ENCODE measurements at regions not wholly inside any gene's neighbourhood (a gene's known extent, or its start where the extent isn't known, plus 50 kb on each side); places are given as distances from the start of the nearest gene placed in this dataset.
A peak's percentile ranks its signal among the peaks of the same experiment; 100 is the strongest.

DNA sequence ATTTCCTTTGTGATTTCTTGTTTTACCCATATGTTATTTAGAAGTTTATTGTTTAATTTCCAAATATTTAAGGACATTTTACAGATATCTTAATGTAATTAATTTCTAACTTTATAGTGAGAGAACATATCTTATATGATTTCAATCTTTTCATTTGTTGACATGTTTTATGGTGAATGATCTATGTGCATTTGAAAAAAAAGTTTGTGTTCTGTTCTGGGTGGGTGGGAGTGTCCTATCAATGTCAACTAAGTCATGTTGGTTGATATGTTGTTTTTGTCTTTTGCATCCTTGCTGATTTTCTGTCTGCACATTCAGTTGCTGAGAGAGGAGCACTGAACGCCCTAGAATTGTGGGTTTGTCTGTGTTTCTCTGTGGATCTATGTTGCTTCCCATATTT lies 50.3 kb upstream of the CBFA2T3 start:
- Mint-ChIP-seq H3K27me3 (peaks cover 2% of the 10 kb centered on the region), H3K36me3 (peaks cover 7% of the 10 kb centered on the region), H3K4me1 (ENCODE audit: low read depth) (peaks cover 23% of the 10 kb centered on the region), H3K9me3 (ENCODE audit: low read depth) (peaks cover 13% of the 10 kb centered on the region), H3K27ac (no peak overlapping the region), H3K4me3 (no peak overlapping the region)

DNA sequence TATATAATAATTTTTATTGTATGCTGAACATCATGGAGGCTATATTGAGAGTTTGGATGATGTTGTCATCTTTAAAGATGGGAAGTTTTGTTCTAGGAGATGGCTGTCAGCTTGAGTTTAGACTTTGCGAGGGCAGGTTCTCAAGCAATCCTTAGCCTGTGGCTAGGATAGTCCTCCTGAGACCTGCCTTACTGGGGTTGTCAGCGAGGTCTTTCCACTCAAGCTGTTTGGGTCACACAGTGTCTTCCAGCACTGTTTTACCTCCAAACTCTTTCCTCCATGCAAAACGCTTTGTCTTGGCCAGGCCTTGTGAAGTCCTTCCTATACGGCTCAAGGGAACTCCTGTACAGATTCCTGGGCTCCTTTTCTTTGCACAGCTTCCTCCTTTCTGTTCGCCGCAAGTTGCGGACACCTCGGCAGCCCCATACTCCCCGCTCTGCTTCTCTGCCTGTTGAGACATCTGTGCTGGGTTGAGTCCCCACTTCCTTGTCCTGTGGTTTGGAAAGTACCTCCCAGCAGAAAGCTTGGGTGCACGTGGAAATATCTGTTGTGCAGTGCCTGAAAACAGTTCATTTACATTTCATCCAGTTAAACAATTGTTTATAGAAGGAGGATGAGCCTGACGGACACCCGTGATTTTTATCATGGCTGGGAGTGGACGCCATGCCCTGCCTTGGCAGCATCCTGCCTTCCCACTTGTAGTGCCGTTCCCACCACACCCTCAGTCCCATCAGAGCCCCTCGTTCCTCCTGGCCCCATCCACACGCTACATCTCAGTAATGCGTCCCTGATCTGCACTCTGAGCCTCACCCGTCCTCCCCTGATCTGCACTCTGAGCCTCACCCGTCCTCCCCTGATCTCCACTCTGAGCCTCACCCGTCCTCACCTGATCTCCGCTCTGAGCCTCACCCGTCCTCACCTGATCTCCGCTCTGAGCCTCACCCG lies 55.0 kb upstream of the CBFA2T3 start:
- H3K27ac Mint-ChIP-seq, result peak overlapping the region; percentile 72
- H3K36me3 Mint-ChIP-seq, result peaks cover 7% of the 10 kb centered on the region
- peaks cover 35% of the 10 kb centered on the region for H3K4me1 Mint-ChIP-seq (ENCODE audit: low read depth)
- peak overlapping the region; percentile 71 for H3K4me3 Mint-ChIP-seq
- peaks cover 2% of the 10 kb centered on the region for H3K27me3 Mint-ChIP-seq
- H3K9me3 Mint-ChIP-seq (ENCODE audit: low read depth), result peaks cover 8% of the 10 kb centered on the region

DNA sequence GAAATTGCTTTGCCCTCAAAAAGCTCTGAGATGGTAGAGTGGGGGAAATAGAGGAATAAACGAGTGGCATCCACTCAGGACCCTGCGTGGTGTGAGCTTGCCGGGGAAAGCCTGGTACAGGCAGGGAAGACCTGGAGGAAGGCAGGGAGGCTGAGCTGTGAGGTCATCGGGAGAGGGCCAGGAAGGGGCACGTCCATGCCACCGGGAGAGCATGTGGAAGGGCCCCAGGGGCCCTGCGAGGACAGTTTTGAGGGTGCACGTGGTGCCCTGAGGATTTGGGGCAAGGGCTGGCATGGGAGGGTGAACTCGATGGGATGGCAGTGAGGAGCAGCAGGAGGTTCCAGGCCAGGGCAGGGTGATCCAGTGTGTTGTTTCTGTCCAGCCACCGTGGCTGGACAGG lies 56.3 kb upstream of the CBFA2T3 start:
- Mint-ChIP-seq H3K9me3 (ENCODE audit: low read depth) (peaks cover 3% of the 10 kb centered on the region), H3K27me3 (no peaks in the 10 kb centered on the region), H3K36me3 (peaks cover 2% of the 10 kb centered on the region), H3K27ac (no peak overlapping the region), H3K4me1 (ENCODE audit: low read depth) (peaks cover 35% of the 10 kb centered on the region), H3K4me3 (peak overlapping the region; percentile 30)

DNA sequence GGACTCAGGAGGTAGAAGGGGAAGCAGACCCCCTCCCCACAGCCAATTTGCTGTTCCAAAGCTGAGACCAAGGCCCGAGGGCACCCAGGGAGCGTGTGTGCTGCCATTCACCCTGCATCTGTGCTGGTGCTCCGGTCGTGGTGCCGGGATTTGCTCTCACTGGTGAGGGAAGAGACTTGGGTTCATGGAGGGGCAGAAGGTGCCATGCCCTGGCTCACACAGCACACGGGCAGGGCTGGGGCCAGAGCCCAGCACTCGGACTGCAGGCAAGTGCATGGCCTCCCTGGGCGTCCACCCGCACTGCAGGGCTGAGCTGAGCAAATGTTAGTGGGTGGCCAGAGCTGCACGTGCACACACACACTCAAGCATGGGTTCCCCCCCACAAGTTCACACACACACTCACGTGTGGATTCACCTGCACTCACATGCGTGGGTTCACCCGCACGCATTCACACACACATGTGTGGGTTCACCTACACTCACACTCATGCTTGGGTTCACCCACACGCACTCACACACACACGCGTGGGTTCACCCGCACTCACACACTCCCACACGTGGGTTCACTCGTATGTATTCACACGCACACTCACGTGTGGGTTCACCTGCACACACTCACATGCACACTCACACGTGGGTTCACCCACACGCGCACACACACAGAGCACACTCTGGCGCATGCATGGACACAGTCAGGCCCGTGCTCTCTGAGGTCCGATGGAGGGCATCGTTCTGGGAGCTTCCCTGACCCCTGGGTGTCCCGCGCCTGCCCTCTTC lies 57.0 kb upstream of the CBFA2T3 start:
- Mint-ChIP-seq H3K4me1 (ENCODE audit: low read depth) (peaks cover 35% of the 10 kb centered on the region), H3K4me3 (no peak overlapping the region)

DNA sequence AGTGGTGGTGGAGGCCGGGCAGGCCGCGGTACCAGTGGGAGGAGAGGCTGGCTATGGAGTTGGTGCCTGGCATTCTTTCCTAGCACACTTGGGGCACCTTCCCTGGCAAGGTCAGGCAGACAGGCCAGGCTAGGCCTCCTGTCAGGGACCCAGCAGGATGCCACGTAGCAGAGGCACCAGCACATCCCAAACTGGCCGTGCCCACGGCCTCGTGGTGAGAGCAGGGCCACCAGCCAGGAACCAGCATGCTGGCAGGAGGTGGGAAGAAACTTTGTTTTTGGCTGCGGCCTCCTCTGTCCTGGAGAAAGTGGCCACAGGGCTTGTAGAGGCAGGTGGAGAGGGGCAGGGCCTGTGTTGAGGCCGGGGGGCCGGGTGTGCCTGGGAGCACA lies 57.6 kb upstream of the CBFA2T3 start:
- H3K4me3 Mint-ChIP-seq, result no peak overlapping the region
- H3K27ac Mint-ChIP-seq, result no peak overlapping the region
- peaks cover 35% of the 10 kb centered on the region for H3K4me1 Mint-ChIP-seq (ENCODE audit: low read depth)
- peaks cover 3% of the 10 kb centered on the region for H3K9me3 Mint-ChIP-seq (ENCODE audit: low read depth)
- H3K27me3 Mint-ChIP-seq, result no peaks in the 10 kb centered on the region
- peaks cover 2% of the 10 kb centered on the region for H3K36me3 Mint-ChIP-seq

More for the DNA sequence above, 57.0 kb upstream of the CBFA2T3 start:
- Mint-ChIP-seq H3K27me3 (no peaks in the 10 kb centered on the region), H3K36me3 (peaks cover 2% of the 10 kb centered on the region), H3K27ac (no peak overlapping the region), H3K9me3 (ENCODE audit: low read depth) (peaks cover 3% of the 10 kb centered on the region)

DNA sequence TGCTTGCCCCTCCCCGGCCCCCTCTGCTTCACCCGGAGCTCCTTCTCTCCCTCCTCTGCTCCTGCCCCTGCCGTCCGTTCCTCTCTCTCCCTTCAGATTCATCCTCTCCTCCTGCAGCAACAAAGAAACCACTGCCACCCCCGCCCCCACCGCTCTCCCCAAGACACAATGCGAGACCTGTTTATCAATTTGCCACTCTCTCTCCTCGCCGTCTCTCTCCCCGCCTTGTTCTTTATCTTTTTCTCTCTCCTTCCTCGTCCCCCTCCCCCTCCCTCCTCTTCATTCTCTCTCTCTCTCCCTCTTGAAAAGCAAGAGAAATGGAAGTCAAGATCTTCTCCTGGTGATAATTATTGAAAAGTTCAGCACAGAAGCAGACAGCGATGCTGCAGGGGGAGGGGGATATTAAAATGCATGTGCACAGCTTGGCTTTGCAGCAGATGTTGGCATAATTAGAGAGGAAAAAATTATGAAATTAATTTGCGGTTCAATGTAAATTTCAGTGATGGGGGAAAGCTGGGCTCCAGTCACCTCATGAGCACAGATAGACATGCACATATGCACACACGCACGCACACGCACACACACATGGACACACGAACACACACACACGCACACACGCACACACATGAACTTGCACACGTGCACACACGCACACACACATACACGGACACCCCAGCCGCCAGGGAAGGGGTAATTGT lies 58.1 kb upstream of the CBFA2T3 start:
- no peaks in the 10 kb centered on the region for H3K27me3 Mint-ChIP-seq
- peaks cover 35% of the 10 kb centered on the region for H3K4me1 Mint-ChIP-seq (ENCODE audit: low read depth)
- H3K36me3 Mint-ChIP-seq, result peaks cover 2% of the 10 kb centered on the region
- peaks cover 3% of the 10 kb centered on the region for H3K9me3 Mint-ChIP-seq (ENCODE audit: low read depth)
- H3K4me3 Mint-ChIP-seq, result peak overlapping the region; percentile 4
- H3K27ac Mint-ChIP-seq, result no peak overlapping the region

DNA sequence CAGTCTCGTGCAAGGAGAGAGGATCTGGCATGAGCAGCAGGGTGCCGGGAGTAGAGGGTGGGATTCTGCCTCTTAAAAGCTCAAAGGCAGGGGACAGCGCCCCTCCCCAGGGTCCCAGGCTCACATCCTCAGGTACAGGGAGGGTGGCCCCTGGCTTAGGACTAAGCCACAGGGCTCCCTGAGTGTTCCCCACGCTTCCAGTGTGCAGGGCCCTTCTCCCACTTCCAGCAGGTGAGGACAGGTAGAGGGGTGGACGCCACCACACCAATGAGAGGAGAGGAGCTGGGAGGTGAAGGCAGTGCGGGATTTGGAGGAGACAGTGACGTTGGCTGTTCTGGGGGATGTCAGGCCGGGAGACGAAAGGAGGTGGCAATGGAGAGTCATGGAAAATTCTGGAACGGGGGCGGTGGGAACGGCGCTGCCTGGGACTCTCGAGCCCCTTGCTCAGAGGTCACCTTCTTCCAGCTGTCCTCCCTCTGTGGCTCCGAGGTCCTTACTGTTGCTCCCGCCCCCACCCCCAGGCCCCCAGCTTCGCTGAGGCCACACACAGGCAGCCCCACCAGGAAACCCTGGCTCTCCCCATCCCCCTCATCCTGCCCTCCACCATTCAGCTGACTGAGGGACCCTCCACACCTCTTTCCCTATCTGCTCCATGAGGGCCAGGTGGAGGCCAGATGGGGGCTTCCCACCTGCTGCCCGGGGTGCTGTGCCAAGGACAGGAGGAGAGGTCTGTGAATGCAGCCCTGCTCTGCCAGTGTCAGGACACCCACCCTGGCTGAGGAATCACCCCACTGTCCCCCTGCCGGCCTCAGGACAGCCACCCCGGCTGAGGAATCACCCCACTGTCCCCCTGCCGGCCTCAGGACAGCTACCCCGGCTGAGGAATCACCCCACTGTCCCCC lies 57.7 kb upstream of the ACSF3 start:
- Mint-ChIP-seq H3K27me3 (no peaks in the 10 kb centered on the region), H3K27ac (no peak overlapping the region), H3K9me3 (ENCODE audit: low read depth) (peaks cover under 1% of the 10 kb centered on the region), H3K4me3 (no peak overlapping the region), H3K4me1 (ENCODE audit: low read depth) (peaks cover 33% of the 10 kb centered on the region), H3K36me3 (no peaks in the 10 kb centered on the region)

DNA sequence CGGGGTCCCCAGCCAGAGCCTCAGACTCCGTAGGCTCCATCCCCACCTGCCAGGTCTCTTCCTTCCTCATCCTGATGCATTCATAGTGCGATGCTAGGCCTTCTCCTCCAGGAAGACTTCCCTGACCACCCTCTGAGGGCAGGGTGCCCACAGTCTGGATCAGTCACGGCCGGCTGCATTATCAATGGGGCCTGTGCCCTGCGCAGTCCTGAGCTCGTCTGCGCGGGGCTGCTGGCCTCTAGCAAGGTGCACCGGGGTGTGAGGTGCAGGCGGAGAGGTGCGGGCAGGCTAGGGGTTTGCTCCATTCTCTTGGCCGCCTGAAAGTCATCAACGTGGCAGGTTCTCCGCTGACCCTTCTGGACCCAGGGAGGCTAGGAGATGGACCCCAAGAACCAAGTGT lies 56.9 kb upstream of the ACSF3 start:
- Mint-ChIP-seq H3K36me3 (no peaks in the 10 kb centered on the region), H3K4me3 (no peak overlapping the region), H3K4me1 (ENCODE audit: low read depth) (peaks cover 28% of the 10 kb centered on the region), H3K27me3 (no peaks in the 10 kb centered on the region), H3K27ac (no peak overlapping the region), H3K9me3 (ENCODE audit: low read depth) (no peaks in the 10 kb centered on the region)

DNA sequence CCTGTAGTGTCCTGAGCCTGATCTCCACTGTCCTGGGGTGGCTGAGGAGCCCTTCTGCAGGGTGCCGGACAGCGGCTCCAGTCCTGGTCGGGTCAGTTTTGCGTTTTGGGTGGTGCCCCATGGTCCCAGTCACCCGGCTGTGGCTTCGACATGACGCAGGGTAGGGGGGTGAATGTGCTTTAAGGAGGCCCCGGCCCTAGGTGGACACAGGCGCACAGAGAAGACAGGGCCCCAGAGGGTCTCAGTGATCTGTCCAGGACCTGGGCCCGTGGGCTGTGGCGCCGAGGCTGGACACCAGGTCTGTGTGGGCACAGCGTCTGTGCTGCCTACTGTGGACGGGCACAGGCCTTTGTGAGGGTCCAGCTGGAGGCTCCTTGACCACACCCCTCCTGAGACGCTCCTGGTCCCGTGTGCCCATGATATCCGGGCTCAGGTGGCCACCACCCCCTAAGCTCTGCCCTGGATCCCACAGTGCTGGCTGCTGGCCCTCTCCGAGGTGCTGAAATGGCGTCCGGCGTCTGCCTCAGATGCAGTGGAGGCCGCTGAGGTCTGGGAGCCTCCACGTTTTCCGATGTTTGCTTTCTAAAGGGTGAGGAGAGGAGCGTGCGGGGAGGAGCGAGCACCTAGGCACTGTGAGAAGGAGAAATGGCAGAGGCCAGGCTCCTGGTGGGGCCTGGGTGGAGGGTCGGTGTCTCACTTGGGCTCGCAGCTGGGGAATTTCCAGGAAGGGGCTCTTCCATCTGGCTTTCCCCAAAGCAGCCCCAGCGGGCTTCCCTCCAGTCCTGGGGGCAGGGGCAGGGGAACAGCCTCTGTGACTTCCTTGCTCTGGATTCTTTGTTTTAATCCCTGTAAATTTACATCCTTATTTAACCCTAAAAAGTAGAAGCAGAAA lies 56.1 kb upstream of the ACSF3 start:
- no peaks in the 10 kb centered on the region for H3K36me3 Mint-ChIP-seq
- no peak overlapping the region for H3K4me3 Mint-ChIP-seq

DNA sequence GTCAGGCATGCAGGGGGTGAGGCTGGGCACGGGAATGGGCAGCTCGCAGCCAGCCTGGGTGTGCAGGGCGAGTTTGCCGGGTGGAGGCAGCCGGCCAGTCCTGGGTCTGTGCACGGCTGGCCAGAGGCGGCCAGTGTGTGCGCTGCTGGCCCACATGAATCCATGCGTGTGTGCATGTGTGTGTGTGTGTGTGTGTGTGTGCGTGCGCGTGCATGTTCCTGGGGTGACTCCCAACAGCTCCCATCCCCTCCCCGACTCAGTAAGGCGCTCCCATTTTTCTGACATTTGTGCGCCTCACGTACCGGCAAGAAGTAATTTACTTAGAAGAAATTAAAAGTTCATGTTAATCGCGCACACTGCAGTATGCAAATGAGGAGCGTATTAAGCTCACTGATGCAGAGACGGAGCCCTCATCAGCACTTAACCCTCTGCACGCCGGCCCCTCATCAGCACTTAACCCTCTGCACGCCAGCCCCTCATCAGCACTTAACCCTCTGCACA lies 55.4 kb upstream of the ACSF3 start:
- peaks cover 16% of the 10 kb centered on the region for H3K4me1 Mint-ChIP-seq (ENCODE audit: low read depth)
- no peak overlapping the region for H3K4me3 Mint-ChIP-seq
- no peaks in the 10 kb centered on the region for H3K9me3 Mint-ChIP-seq (ENCODE audit: low read depth)
- no peaks in the 10 kb centered on the region for H3K36me3 Mint-ChIP-seq
- no peaks in the 10 kb centered on the region for H3K27me3 Mint-ChIP-seq
- H3K27ac Mint-ChIP-seq, result no peak overlapping the region

More for the DNA sequence above, 56.1 kb upstream of the ACSF3 start:
- Mint-ChIP-seq H3K27me3 (no peaks in the 10 kb centered on the region), H3K27ac (no peak overlapping the region), H3K4me1 (ENCODE audit: low read depth) (peaks cover 20% of the 10 kb centered on the region), H3K9me3 (ENCODE audit: low read depth) (no peaks in the 10 kb centered on the region)

DNA sequence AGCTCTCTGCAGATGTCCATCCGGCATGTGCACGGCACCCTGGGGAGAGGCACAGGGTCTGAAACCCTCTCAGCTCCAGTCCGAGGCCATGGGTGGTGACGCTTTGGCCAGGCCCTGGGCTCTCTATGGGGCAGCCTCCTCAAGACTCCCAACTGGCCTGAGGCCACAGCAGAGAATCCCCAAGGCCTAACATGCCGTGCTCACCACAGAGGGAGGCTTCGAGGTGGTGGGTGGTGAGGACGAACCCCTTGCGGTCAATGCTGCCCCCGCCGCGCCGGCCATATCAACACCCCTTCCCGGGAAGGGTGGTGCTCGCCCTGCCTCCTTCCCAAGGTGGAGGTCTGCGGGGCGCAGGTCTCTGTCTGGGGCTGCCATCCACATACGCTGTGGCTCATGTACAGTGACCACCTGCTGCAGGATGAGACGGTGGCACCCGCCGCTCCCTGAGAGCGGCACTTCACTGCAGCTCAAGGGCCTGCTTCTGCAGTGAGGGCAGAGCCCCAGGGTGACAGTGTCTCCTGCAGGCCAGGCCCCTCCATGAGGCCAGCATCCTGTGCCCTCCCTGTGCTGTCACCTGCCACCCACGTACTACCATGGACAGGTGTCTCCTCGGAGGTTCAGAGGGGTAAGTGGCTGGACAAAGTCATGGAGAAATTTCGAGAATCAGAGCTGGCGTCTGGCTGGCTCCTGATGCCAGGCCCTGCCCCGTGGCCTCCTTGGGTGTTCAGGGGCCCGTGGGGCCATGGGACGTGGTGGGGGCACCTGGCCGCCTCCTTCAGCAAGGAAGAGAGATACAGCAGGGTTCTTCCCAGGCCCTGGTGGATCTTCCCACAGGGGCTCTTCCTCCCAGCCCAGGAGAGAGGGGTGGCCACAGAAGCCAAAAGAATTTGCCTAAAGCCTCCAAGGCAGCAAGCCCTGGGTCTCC lies 54.6 kb upstream of the ACSF3 start:
- H3K27ac Mint-ChIP-seq, result no peak overlapping the region
- no peaks in the 10 kb centered on the region for H3K36me3 Mint-ChIP-seq
- no peaks in the 10 kb centered on the region for H3K27me3 Mint-ChIP-seq
- H3K4me1 Mint-ChIP-seq (ENCODE audit: low read depth), result peaks cover 15% of the 10 kb centered on the region
- H3K9me3 Mint-ChIP-seq (ENCODE audit: low read depth), result no peaks in the 10 kb centered on the region
- no peak overlapping the region for H3K4me3 Mint-ChIP-seq

DNA sequence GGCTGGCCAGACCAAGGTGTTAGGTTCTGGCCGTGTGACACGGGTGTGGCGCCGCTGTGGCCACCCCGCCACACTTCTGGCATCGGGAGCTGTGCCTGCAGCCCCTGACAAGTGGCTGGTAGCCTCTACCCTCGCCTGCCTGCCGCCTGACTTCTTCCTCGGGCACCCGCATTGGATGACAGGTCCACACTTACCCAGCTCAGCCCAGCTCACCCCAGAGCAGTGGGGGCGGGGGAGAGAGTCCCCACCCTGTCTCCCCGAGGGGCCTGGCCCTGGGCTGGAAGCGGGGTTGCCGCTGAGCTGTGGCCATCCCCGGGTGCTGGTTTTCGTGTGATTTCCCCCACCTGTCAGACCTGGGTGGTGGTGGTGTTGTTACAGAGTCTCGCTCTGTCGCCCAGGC lies 53.9 kb upstream of the ACSF3 start:
- Mint-ChIP-seq H3K4me1 (ENCODE audit: low read depth) (peaks cover 12% of the 10 kb centered on the region), H3K9me3 (ENCODE audit: low read depth) (no peaks in the 10 kb centered on the region), H3K36me3 (no peaks in the 10 kb centered on the region), H3K27ac (no peak overlapping the region), H3K4me3 (no peak overlapping the region), H3K27me3 (no peaks in the 10 kb centered on the region)
